SK-N-SH (cell line): ENCODE measurements at regions not wholly inside any gene's neighbourhood (a gene's known extent, or its start where the extent isn't known, plus 50 kb on each side); places are given as distances from the start of the nearest gene placed in this dataset.
"Not testable (repeated sequence)": the region's sequence is repeated elsewhere in the genome, so short reads cannot be mapped to it uniquely, and the experiment has no call there.

Experiments
- CTCF ChIA-PET: fragments of 300-600, 350-600 bp; formaldehyde crosslinking; extraction: SDS; loops from one replicate; lab custom pipeline; 2021; lab: Yijun Ruan, JAX
- POLR2A ChIA-PET: fragments of 350-600 bp; sonication (Branson Sonifier 250); formaldehyde crosslinking; extraction: SDS; loops from one replicate; lab custom pipeline; 2020; ENCODE audit warnings: antibody characterized with exemption, inconsistent platforms; lab: Yijun Ruan, JAX
- DNase-seq: peaks from one replicate; pipeline ENCODE4 v3.0.0; 2012
- H2AFZ ChIP-seq: fragments of 200-600 bp; sonication (generic); 2 replicates; pipeline ENCODE4 v1.8.1; 2016; ENCODE audit warnings: antibody characterized with exemption, mild to moderate bottlenecking, low read depth
- H3F3A ChIP-seq: fragments of 200-600 bp; sonication (generic); replicated peaks from 2 replicates; pipeline ENCODE3; 2016; ENCODE audit warnings: antibody characterized with exemption, mild to moderate bottlenecking; ENCODE audit not compliant: insufficient read depth
- H3K27ac ChIP-seq, 2 experiments: fragments of 200-500 bp in 1 of 2; fragments of 200-600 bp in 1 of 2; sonication (Bioruptor generic) in 1 of 2; sonication (generic), shearing (Covaris generic) in 1 of 2; 2 replicates each; pipeline versions ENCODE4 v1.5.1 to v1.6.1; 2014 to 2016; ENCODE audit warnings: low read depth in 2 of 2, inconsistent platforms in 1 of 2, low read length in 1 of 2, mild to moderate bottlenecking in 1 of 2, mixed read lengths in 1 of 2
- H3K27me3 ChIP-seq: fragments of 200-600 bp; sonication (generic), shearing (Covaris generic); 2 replicates; pipeline ENCODE4 v1.6.1; 2016; ENCODE audit warnings: mixed run types; ENCODE audit not compliant: insufficient read depth
- H3K36me3 ChIP-seq, 2 experiments: fragments of 200-500 bp in 1 of 2; fragments of 200-600 bp in 1 of 2; sonication (Bioruptor generic) in 1 of 2; sonication (generic) in 1 of 2; replicated peaks in 1 of 2; 2 replicates each; pipeline versions ENCODE3 to v1.5.1; 2014 to 2016; ENCODE audit warnings: low read length in 1 of 2, mild to moderate bottlenecking in 1 of 2; ENCODE audit not compliant: insufficient read depth in 2 of 2, control insufficient read depth in 1 of 2
- H3K4me1 ChIP-seq, 2 experiments: fragments of 200-500 bp in 1 of 2; fragments of 200-600 bp in 1 of 2; sonication (Bioruptor generic) in 1 of 2; sonication (generic), shearing (Covaris generic) in 1 of 2; 2 replicates each; pipeline versions ENCODE4 v1.5.1 to v1.6.1; 2014 to 2016; ENCODE audit warnings: low read depth in 1 of 2, low read length in 1 of 2, mixed run types in 1 of 2; ENCODE audit not compliant: insufficient read depth in 2 of 2, control insufficient read depth in 1 of 2
- H3K4me2 ChIP-seq: fragments of 200-600 bp; sonication (generic), shearing (Covaris generic); 2 replicates; pipeline ENCODE4 v1.6.1; 2017; ENCODE audit warnings: mixed run types
- H3K4me3 ChIP-seq, 2 experiments: fragments of 200-500 bp in 1 of 2; fragments of 200-600 bp in 1 of 2; sonication (Bioruptor generic) in 1 of 2; sonication (generic), shearing (Covaris generic) in 1 of 2; 2 replicates each; pipeline versions ENCODE4 v1.5.1 to v1.8.1; 2014 to 2016; ENCODE audit warnings: low read depth in 2 of 2, inconsistent platforms in 1 of 2, low read length in 1 of 2, mild to moderate bottlenecking in 1 of 2, mixed read lengths in 1 of 2, moderate library complexity in 1 of 2
- H3K79me2 ChIP-seq: fragments of 200-600 bp; sonication (generic); 2 replicates; pipeline ENCODE4 v1.8.1; 2017; ENCODE audit warnings: mild to moderate bottlenecking; ENCODE audit not compliant: insufficient read depth
- H3K9ac ChIP-seq: fragments of 200-600 bp; sonication (generic); 2 replicates; pipeline ENCODE4 v1.6.1; 2017; ENCODE audit warnings: mixed run types
- H3K9me2 ChIP-seq: fragments of 200-600 bp; sonication (generic); 2 replicates; pipeline ENCODE4 v1.6.1; 2017; ENCODE audit warnings: mixed run types
- H3K9me3 ChIP-seq: fragments of 200-600 bp; sonication (generic); 2 replicates; pipeline ENCODE4 v1.6.1; 2017; ENCODE audit warnings: mixed run types, mild to moderate bottlenecking, moderate library complexity
- H4K20me1 ChIP-seq: fragments of 200-600 bp; sonication (generic); 2 replicates; pipeline ENCODE4 v1.6.1; 2017; ENCODE audit warnings: mild to moderate bottlenecking, mixed run types; ENCODE audit not compliant: insufficient read depth
- ELF1 ChIP-seq: IDR thresholded peaks from 2 replicates; pipeline ENCODE4 v1.4.0; 2012
- EZH2phosphoT487 ChIP-seq: fragments of 200-600 bp; sonication (generic); IDR thresholded peaks from 2 replicates; pipeline ENCODE4 v1.6.1; 2017; ENCODE audit warnings: low read depth, mixed run types, mild to moderate bottlenecking, antibody characterized with exemption, moderate library complexity, borderline replicate concordance
- FOSL2 ChIP-seq: IDR thresholded peaks from 2 replicates; pipeline ENCODE4 v1.4.0; 2012; ENCODE audit warnings: low read depth, mild to moderate bottlenecking, moderate library complexity, borderline replicate concordance
- FOXJ3 ChIP-seq: sonication (generic); formaldehyde crosslinking; IDR thresholded peaks from 2 replicates; pipeline ENCODE4 v1.5.1; 2020; ENCODE audit warnings: mild to moderate bottlenecking, missing genetic modification reagents
- GABPA ChIP-seq: IDR thresholded peaks from 2 replicates; pipeline ENCODE4 v1.4.0; 2012; ENCODE audit warnings: low read depth, mild to moderate bottlenecking
- MEF2A ChIP-seq: IDR thresholded peaks from 2 replicates; pipeline ENCODE4 v1.4.0; 2012; ENCODE audit warnings: low read depth, borderline replicate concordance
- MXI1 ChIP-seq: IDR thresholded peaks from 2 replicates; pipeline ENCODE4 v1.6.1; 2012; ENCODE audit warnings: mild to moderate bottlenecking, low read depth, low read length, improper control_type of control experiment
- NFIC ChIP-seq: IDR thresholded peaks from 2 replicates; pipeline ENCODE4 v1.4.0; 2012; ENCODE audit warnings: borderline replicate concordance
- NRF1 ChIP-seq: IDR thresholded peaks from 2 replicates; pipeline ENCODE4 v1.6.1; 2012; ENCODE audit warnings: low read depth, mild to moderate bottlenecking, low read length
- PBX3 ChIP-seq: IDR thresholded peaks from 2 replicates; pipeline ENCODE4; 2012
- POLR2AphosphoS5 ChIP-seq: IDR thresholded peaks from 2 replicates; pipeline ENCODE4 v1.6.1; 2012; ENCODE audit warnings: low read depth, low read length
- RAD21 ChIP-seq: IDR thresholded peaks from 2 replicates; pipeline ENCODE4 v1.6.1; 2012; ENCODE audit warnings: mild to moderate bottlenecking, low read length
- RCOR1 ChIP-seq: fragments of 150-350 bp; IDR thresholded peaks from 2 replicates; pipeline ENCODE4 v1.6.1; 2017; ENCODE audit warnings: antibody characterized with exemption, low read length
- REST ChIP-seq: IDR thresholded peaks from 2 replicates; pipeline ENCODE4 v1.6.1; 2012; ENCODE audit warnings: mild to moderate bottlenecking, low read depth, low read length, moderate library complexity
- RFX5 ChIP-seq: IDR thresholded peaks from 2 replicates; pipeline ENCODE4 v1.6.1; 2012; ENCODE audit warnings: mild to moderate bottlenecking, improper control_type of control experiment, low read length
- SMC3 ChIP-seq: IDR thresholded peaks from 2 replicates; pipeline ENCODE4 v1.6.1; 2012; ENCODE audit warnings: low read depth, low read length, improper control_type of control experiment
- TCF12 ChIP-seq: IDR thresholded peaks from 2 replicates; pipeline ENCODE4 v1.4.0; 2012
- USF1 ChIP-seq: IDR thresholded peaks from 2 replicates; pipeline ENCODE4 v1.4.0; 2012; ENCODE audit warnings: low read depth, borderline replicate concordance
- USF2 ChIP-seq: fragments of 150-350 bp; IDR thresholded peaks from 2 replicates; pipeline ENCODE4 v1.6.1; 2017; ENCODE audit warnings: antibody characterized with exemption, low read length, low read depth, borderline replicate concordance
- WGBS: methylation state at CpG from one replicate; pipeline ENCODE4 v1.1.6; 2017; ENCODE audit warnings: low lambda C conversion rate; 5-methylcytosine and 5-hydroxymethylcytosine counted together

- no peaks in the 10 kb centered on the region for H3K9me3 ChIP-seq
- TF ChIP-seq USF2 (no peak), SMC3 (no peak), TCF12 (no peak), ELF1 (no peak), NRF1 (no peak), USF1 (no peak), NFIC (no peak), PBX3 (no peak), REST (no peak), RCOR1 (no peak), FOSL2 (no peak), MEF2A (no peak), RFX5 (no peak), POLR2AphosphoS5 (no peak), MXI1 (no peak), EZH2phosphoT487 (no peak), GABPA (no peak), FOXJ3 (CRISPR knock-in tag) (no peak), RAD21 (no peak)
- TF ChIP-seq, all 33 proteins: peak for 0
- H3F3A ChIP-seq = no peaks in the 10 kb centered on the region
- no peak for DNase-seq
- POLR2A ChIA-PET = no interaction called here
- H2AFZ ChIP-seq = no peak overlapping the region
- H3K9ac ChIP-seq = no peak overlapping the region
- H3K36me3 ChIP-seq = no peaks in the 10 kb centered on the region
- H3K4me2 ChIP-seq = no peak overlapping the region
- no peaks in the 10 kb centered on the region for H3K27me3 ChIP-seq
- no peaks in the 10 kb centered on the region; a peak in 1 of 4 replicates for H3K4me1 ChIP-seq
- no peaks in the 10 kb centered on the region for H3K9me2 ChIP-seq
- CTCF ChIA-PET = interaction anchor here (2.2 kb wide), 1 partner anchor 10 kb away, joined by 11 read pairs; no protein-coding TSS in a partner anchor
- no peak overlapping the region for H3K4me3 ChIP-seq
- WGBS = 90% methylated on average over 7 of the region's 7 CpGs
- no peaks in the 10 kb centered on the region for H3K79me2 ChIP-seq
- no peaks in the 10 kb centered on the region for H4K20me1 ChIP-seq
- H3K27ac ChIP-seq = no peak overlapping the region
Measured at GRCh38 chr5:157947156-157947555, 88.2 kb upstream of the CLINT1 start.

GRCh38 chr5:157945822-157946221 is 86.9 kb upstream of the CLINT1 start:
- H3K27ac ChIP-seq, H3K27me3 ChIP-seq, H3K4me2 ChIP-seq, POLR2A ChIA-PET, H3K9ac ChIP-seq, H3K9me2 ChIP-seq, H3K4me3 ChIP-seq, H4K20me1 ChIP-seq, H2AFZ ChIP-seq, H3K9me3 ChIP-seq, H3K79me2 ChIP-seq, DNase-seq, H3K4me1 ChIP-seq, H3K36me3 ChIP-seq, H3F3A ChIP-seq: not testable (repeated sequence)
- WGBS = 80% methylated on average over 5 of the region's 5 CpGs
- CTCF ChIA-PET = interaction anchor here (0.6 kb wide), 1 partner anchor 1311 kb away, joined by 3 read pairs; no protein-coding TSS in a partner anchor
